ENCODE measurements at regions not wholly inside any gene's neighbourhood (a gene's known extent, or its start where the extent isn't known, plus 50 kb on each side); places are given as distances from the start of the nearest gene placed in this dataset.

DNA sequence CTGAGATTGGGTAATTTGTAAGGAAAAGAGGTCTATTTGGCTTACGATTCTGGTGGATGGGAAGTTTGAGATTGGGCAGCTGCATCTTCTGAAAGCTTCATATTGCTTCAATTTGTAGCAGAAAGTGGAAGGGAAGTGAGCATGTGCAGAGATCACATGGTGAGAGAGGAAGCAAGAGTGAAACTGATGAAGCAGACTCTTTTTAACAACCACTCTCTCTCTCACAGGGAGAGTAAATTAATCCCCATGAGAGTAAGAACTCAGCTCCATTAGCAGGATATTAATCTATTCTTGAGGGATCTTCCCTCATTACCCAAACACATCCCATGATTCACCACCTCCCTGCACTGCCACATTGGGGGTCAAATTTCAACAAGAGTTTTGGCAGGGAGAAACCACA lies 298.5 kb upstream of the CELF4 start:
- TF ChIP-seq, protein P1, sequence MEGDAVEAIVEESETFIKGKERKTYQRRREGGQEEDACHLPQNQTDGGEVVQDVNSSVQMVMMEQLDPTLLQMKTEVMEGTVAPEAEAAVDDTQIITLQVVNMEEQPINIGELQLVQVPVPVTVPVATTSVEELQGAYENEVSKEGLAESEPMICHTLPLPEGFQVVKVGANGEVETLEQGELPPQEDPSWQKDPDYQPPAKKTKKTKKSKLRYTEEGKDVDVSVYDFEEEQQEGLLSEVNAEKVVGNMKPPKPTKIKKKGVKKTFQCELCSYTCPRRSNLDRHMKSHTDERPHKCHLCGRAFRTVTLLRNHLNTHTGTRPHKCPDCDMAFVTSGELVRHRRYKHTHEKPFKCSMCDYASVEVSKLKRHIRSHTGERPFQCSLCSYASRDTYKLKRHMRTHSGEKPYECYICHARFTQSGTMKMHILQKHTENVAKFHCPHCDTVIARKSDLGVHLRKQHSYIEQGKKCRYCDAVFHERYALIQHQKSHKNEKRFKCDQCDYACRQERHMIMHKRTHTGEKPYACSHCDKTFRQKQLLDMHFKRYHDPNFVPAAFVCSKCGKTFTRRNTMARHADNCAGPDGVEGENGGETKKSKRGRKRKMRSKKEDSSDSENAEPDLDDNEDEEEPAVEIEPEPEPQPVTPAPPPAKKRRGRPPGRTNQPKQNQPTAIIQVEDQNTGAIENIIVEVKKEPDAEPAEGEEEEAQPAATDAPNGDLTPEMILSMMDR (IDR thresholded peaks at IDR 0.05), result no peak
- TF ChIP-seq POLR2A (IDR thresholded peaks at IDR 0.05) (no peak), EP300 (IDR thresholded peaks at IDR 0.05) (no peak)
